ENCODE measurements at regions not wholly inside any gene's neighbourhood (a gene's known extent, or its start where the extent isn't known, plus 50 kb on each side); places are given as distances from the start of the nearest gene placed in this dataset.

GRCh38 chr1:187638733-187639434 is 810.1 kb downstream of the PLA2G4A start:
- H3K9me3 ChIP-seq (ENCODE audit: control insufficient read depth, low read depth, low read length): no peaks in the 10 kb centered on the region
- no peak for DNase-seq
- no peak overlapping the region for H3K4me3 ChIP-seq (ENCODE audit: low read length)
- WGBS (ENCODE audit: insufficient coverage, low lambda C conversion rate): 86% methylated on average over 2 of the region's 2 CpGs
- no peak overlapping the region for H3K27ac ChIP-seq (ENCODE audit: low read length)
- H3K4me1 ChIP-seq (ENCODE audit: control insufficient read depth, insufficient read depth, low read length): no peaks in the 10 kb centered on the region
- no peaks in the 10 kb centered on the region for H3K36me3 ChIP-seq (ENCODE audit: control insufficient read depth, insufficient read depth, low read length)
- no peaks in the 10 kb centered on the region for H3K27me3 ChIP-seq (ENCODE audit: control insufficient read depth, insufficient read depth, low read length)

- Histone ChIP-seq H3K36me3 (ENCODE audit: control insufficient read depth, insufficient read depth, low read length) (no peaks in the 10 kb centered on the region), H3K27ac (ENCODE audit: low read length) (no peak overlapping the region), H3K4me3 (ENCODE audit: low read length) (no peak overlapping the region), H3K4me1 (ENCODE audit: control insufficient read depth, insufficient read depth, low read length) (no peaks in the 10 kb centered on the region), H3K27me3 (ENCODE audit: control insufficient read depth, insufficient read depth, low read length) (no peaks in the 10 kb centered on the region), H3K9me3 (ENCODE audit: control insufficient read depth, low read depth, low read length) (no peaks in the 10 kb centered on the region)
- WGBS (ENCODE audit: insufficient coverage, low lambda C conversion rate): no CpG with 5 or more reads among the region's 5 CpGs
- DNase-seq: no peak
Measured at GRCh38 chr1:187641015-187641414, 812.3 kb downstream of the PLA2G4A start.

- DNase-seq: no peak
- no peaks in the 10 kb centered on the region for H3K27me3 ChIP-seq (ENCODE audit: control insufficient read depth, insufficient read depth, low read length)
- H3K4me3 ChIP-seq (ENCODE audit: low read length): no peak overlapping the region
- H3K27ac ChIP-seq (ENCODE audit: low read length): no peak overlapping the region
- H3K4me1 ChIP-seq (ENCODE audit: control insufficient read depth, insufficient read depth, low read length): no peaks in the 10 kb centered on the region
- no peaks in the 10 kb centered on the region for H3K9me3 ChIP-seq (ENCODE audit: control insufficient read depth, low read depth, low read length)
- H3K36me3 ChIP-seq (ENCODE audit: control insufficient read depth, insufficient read depth, low read length): no peaks in the 10 kb centered on the region
- WGBS (ENCODE audit: insufficient coverage, low lambda C conversion rate): no CpG with 5 or more reads among the region's 7 CpGs
Measured at GRCh38 chr1:187641463-187641862, 812.7 kb downstream of the PLA2G4A start.

- Histone ChIP-seq H3K9me3 (ENCODE audit: control insufficient read depth, low read depth, low read length) (no peaks in the 10 kb centered on the region), H3K27ac (ENCODE audit: low read length) (no peak overlapping the region), H3K4me1 (ENCODE audit: control insufficient read depth, insufficient read depth, low read length) (no peaks in the 10 kb centered on the region), H3K27me3 (ENCODE audit: control insufficient read depth, insufficient read depth, low read length) (no peaks in the 10 kb centered on the region), H3K4me3 (ENCODE audit: low read length) (no peak overlapping the region), H3K36me3 (ENCODE audit: control insufficient read depth, insufficient read depth, low read length) (no peaks in the 10 kb centered on the region)
- no peak for DNase-seq
- whole genome bisulfite sequencing (ENCODE audit: insufficient coverage, low lambda C conversion rate): 100% methylated on average over 2 of the region's 2 CpGs
Measured at GRCh38 chr1:187641907-187642306, 813.2 kb downstream of the PLA2G4A start.

- Histone ChIP-seq H3K36me3 (ENCODE audit: control insufficient read depth, insufficient read depth, low read length) (no peaks in the 10 kb centered on the region), H3K4me3 (ENCODE audit: low read length) (no peak overlapping the region), H3K27ac (ENCODE audit: low read length) (no peak overlapping the region), H3K27me3 (ENCODE audit: control insufficient read depth, insufficient read depth, low read length) (no peaks in the 10 kb centered on the region), H3K4me1 (ENCODE audit: control insufficient read depth, insufficient read depth, low read length) (no peaks in the 10 kb centered on the region), H3K9me3 (ENCODE audit: control insufficient read depth, low read depth, low read length) (no peaks in the 10 kb centered on the region)
- WGBS (ENCODE audit: insufficient coverage, low lambda C conversion rate): no CpG with 5 or more reads among the region's 2 CpGs
- no peak for DNase-seq
Measured at GRCh38 chr1:187645651-187646050, 816.9 kb downstream of the PLA2G4A start.

- H3K27me3 ChIP-seq (ENCODE audit: control insufficient read depth, insufficient read depth, low read length): no peaks in the 10 kb centered on the region
- no peak overlapping the region for H3K4me3 ChIP-seq (ENCODE audit: low read length)
- H3K27ac ChIP-seq (ENCODE audit: low read length): no peak overlapping the region
- no peaks in the 10 kb centered on the region for H3K4me1 ChIP-seq (ENCODE audit: control insufficient read depth, insufficient read depth, low read length)
- DNase-seq: no peak
- WGBS (ENCODE audit: insufficient coverage, low lambda C conversion rate): 100% methylated on average over 1 of the region's 4 CpGs
- H3K9me3 ChIP-seq (ENCODE audit: control insufficient read depth, low read depth, low read length): no peaks in the 10 kb centered on the region
- H3K36me3 ChIP-seq (ENCODE audit: control insufficient read depth, insufficient read depth, low read length): no peaks in the 10 kb centered on the region
Measured at GRCh38 chr1:187646536-187647107, 817.9 kb downstream of the PLA2G4A start.

GRCh38 chr1:187648091-187648490 is 819.3 kb downstream of the PLA2G4A start:
- DNase-seq: no peak
- no peaks in the 10 kb centered on the region for H3K4me1 ChIP-seq (ENCODE audit: control insufficient read depth, insufficient read depth, low read length)
- no peaks in the 10 kb centered on the region for H3K36me3 ChIP-seq (ENCODE audit: control insufficient read depth, insufficient read depth, low read length)
- 85% methylated on average over 1 of the region's 2 CpGs for WGBS (ENCODE audit: insufficient coverage, low lambda C conversion rate)
- no peak overlapping the region for H3K27ac ChIP-seq (ENCODE audit: low read length)
- H3K4me3 ChIP-seq (ENCODE audit: low read length): no peak overlapping the region
- no peaks in the 10 kb centered on the region for H3K9me3 ChIP-seq (ENCODE audit: control insufficient read depth, low read depth, low read length)
- no peaks in the 10 kb centered on the region for H3K27me3 ChIP-seq (ENCODE audit: control insufficient read depth, insufficient read depth, low read length)

GRCh38 chr1:187654635-187655034 is 825.9 kb downstream of the PLA2G4A start:
- no peak overlapping the region for H3K4me3 ChIP-seq (ENCODE audit: low read length)
- H3K9me3 ChIP-seq (ENCODE audit: control insufficient read depth, low read depth, low read length): no peaks in the 10 kb centered on the region
- H3K27ac ChIP-seq (ENCODE audit: low read length): no peak overlapping the region
- H3K4me1 ChIP-seq (ENCODE audit: control insufficient read depth, insufficient read depth, low read length): no peaks in the 10 kb centered on the region
- 80% methylated on average over 1 of the region's 2 CpGs for WGBS (ENCODE audit: insufficient coverage, low lambda C conversion rate)
- DNase-seq: no peak
- no peaks in the 10 kb centered on the region for H3K27me3 ChIP-seq (ENCODE audit: control insufficient read depth, insufficient read depth, low read length)
- H3K36me3 ChIP-seq (ENCODE audit: control insufficient read depth, insufficient read depth, low read length): no peaks in the 10 kb centered on the region

- Histone ChIP-seq H3K4me3 (ENCODE audit: low read length) (no peak overlapping the region), H3K4me1 (ENCODE audit: control insufficient read depth, insufficient read depth, low read length) (no peaks in the 10 kb centered on the region), H3K9me3 (ENCODE audit: control insufficient read depth, low read depth, low read length) (no peaks in the 10 kb centered on the region), H3K36me3 (ENCODE audit: control insufficient read depth, insufficient read depth, low read length) (no peaks in the 10 kb centered on the region), H3K27me3 (ENCODE audit: control insufficient read depth, insufficient read depth, low read length) (no peaks in the 10 kb centered on the region), H3K27ac (ENCODE audit: low read length) (no peak overlapping the region)
- no peak for DNase-seq
Measured at GRCh38 chr1:187655104-187655503, 826.4 kb downstream of the PLA2G4A start.

- no peak for DNase-seq
- Histone ChIP-seq H3K4me3 (ENCODE audit: low read length) (no peak overlapping the region), H3K4me1 (ENCODE audit: control insufficient read depth, insufficient read depth, low read length) (no peaks in the 10 kb centered on the region), H3K36me3 (ENCODE audit: control insufficient read depth, insufficient read depth, low read length) (no peaks in the 10 kb centered on the region), H3K27me3 (ENCODE audit: control insufficient read depth, insufficient read depth, low read length) (no peaks in the 10 kb centered on the region), H3K27ac (ENCODE audit: low read length) (no peak overlapping the region), H3K9me3 (ENCODE audit: control insufficient read depth, low read depth, low read length) (no peaks in the 10 kb centered on the region)
- WGBS (ENCODE audit: insufficient coverage, low lambda C conversion rate): no CpG with 5 or more reads among the region's 2 CpGs
Measured at GRCh38 chr1:187665483-187665882, 836.7 kb downstream of the PLA2G4A start.

- H3K4me1 ChIP-seq (ENCODE audit: control insufficient read depth, insufficient read depth, low read length): no peaks in the 10 kb centered on the region
- DNase-seq: no peak
- H3K27me3 ChIP-seq (ENCODE audit: control insufficient read depth, insufficient read depth, low read length): no peaks in the 10 kb centered on the region
- no peaks in the 10 kb centered on the region for H3K9me3 ChIP-seq (ENCODE audit: control insufficient read depth, low read depth, low read length)
- no peak overlapping the region for H3K27ac ChIP-seq (ENCODE audit: low read length)
- no peaks in the 10 kb centered on the region for H3K36me3 ChIP-seq (ENCODE audit: control insufficient read depth, insufficient read depth, low read length)
- no peak overlapping the region for H3K4me3 ChIP-seq (ENCODE audit: low read length)
- WGBS (ENCODE audit: insufficient coverage, low lambda C conversion rate): 60% methylated on average over 1 of the region's 1 CpG
Measured at GRCh38 chr1:187680823-187681222, 852.1 kb downstream of the PLA2G4A start.
